Prostate gland (tissue), 2 donors: ENCODE measurements at regions not wholly inside any gene's neighbourhood (a gene's known extent, or its start where the extent isn't known, plus 50 kb on each side); places are given as distances from the start of the nearest gene placed in this dataset.

ENCODE experiments used
- POLR2A ChIP-seq: fragments of 450-650 bp; IDR thresholded peaks from one replicate; pipeline ENCODE4 v1.6.1; 2016; ENCODE audit warnings: antibody characterized with exemption, mild to moderate bottlenecking
- TF ChIP-seq, protein P1 (sequence below), 4 experiments: fragments of 200-600 bp in 2 of 4; fragments of 450-650 bp in 2 of 4; sonication (generic) in 2 of 4; IDR thresholded peaks; 1 replicate in 3 of 4; 2 replicates in 1 of 4; pipeline ENCODE4 v1.5.1; 2016 to 2019; ENCODE audit warnings: antibody characterized with exemption in 4 of 4, mild to moderate bottlenecking in 2 of 4, moderate library complexity in 2 of 4

DNA sequence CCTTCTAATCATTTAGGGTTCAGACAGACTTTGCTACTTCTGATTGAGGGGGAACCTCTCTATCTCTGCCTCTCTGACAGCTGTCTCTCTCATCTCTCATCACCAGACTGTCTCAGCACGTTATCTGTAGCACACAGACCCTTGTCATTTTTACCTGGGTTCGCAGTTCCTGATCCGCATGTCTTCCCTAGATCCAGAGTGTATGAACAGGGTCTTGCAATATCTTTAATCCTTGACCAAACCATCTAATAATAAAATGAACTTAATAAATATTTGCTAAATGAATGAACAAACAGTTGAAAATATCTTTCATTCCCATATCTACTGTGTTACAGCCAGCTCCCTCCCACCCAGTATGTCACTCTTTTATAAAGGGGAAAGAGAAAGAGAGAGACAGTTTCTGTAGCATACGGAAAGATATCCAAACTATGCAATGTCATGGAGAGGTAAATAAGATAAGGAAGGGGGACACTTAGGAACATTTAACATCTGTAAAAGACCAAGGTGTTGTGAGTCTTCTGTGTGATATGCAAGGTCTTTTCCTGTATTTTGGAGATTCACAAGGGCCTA, 507.6 kb downstream of the SUCLG1 start:
- TF ChIP-seq POLR2A = no peak
- TF ChIP-seq, protein P1, sequence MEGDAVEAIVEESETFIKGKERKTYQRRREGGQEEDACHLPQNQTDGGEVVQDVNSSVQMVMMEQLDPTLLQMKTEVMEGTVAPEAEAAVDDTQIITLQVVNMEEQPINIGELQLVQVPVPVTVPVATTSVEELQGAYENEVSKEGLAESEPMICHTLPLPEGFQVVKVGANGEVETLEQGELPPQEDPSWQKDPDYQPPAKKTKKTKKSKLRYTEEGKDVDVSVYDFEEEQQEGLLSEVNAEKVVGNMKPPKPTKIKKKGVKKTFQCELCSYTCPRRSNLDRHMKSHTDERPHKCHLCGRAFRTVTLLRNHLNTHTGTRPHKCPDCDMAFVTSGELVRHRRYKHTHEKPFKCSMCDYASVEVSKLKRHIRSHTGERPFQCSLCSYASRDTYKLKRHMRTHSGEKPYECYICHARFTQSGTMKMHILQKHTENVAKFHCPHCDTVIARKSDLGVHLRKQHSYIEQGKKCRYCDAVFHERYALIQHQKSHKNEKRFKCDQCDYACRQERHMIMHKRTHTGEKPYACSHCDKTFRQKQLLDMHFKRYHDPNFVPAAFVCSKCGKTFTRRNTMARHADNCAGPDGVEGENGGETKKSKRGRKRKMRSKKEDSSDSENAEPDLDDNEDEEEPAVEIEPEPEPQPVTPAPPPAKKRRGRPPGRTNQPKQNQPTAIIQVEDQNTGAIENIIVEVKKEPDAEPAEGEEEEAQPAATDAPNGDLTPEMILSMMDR (IDR thresholded peaks at IDR 0.05) = no peak
